PC-9 (cell line): ENCODE measurements at regions not wholly inside any gene's neighbourhood (a gene's known extent, or its start where the extent isn't known, plus 50 kb on each side); places are given as distances from the start of the nearest gene placed in this dataset.

Source experiments
- BruUV-seq: library from RNA; stranded (reverse); fragments of 400-500 nt; replicated peaks from 2 replicates; lab custom pipeline; 2021; lab: Mats Ljungman, UMichigan
- CTCF ChIA-PET: fragments of 300-600 bp; sonication (Branson Sonifier 250); formaldehyde crosslinking; loops from one replicate; lab custom pipeline; 2022; ENCODE audit warnings: antibody characterized with exemption; lab: Charles Lee
- POLR2A ChIA-PET: fragments of 300-600 bp; sonication (Branson Sonifier 250); formaldehyde crosslinking; loops from one replicate; lab custom pipeline; 2022; ENCODE audit warnings: antibody characterized with exemption; ENCODE audit not compliant: unreplicated experiment; lab: Charles Lee
- DNase-seq, 2 experiments: peaks; one replicate each; pipeline versions ENCODE4 v3.0.0 to v3.0.0-alpha.2; 2015 to 2022; ENCODE audit warnings: mixed read lengths in 1 of 2
- H2AFZ ChIP-seq: fragments of 200-600 bp; sonication (generic); 2 replicates; pipeline ENCODE4 v1.8.1; 2017; ENCODE audit warnings: antibody characterized with exemption
- H3F3A ChIP-seq: fragments of 200-600 bp; sonication (generic); 2 replicates; pipeline ENCODE4 v1.8.1; 2017; ENCODE audit warnings: antibody characterized with exemption, mild to moderate bottlenecking, low read depth; ENCODE audit not compliant: insufficient read depth
- H3K27ac ChIP-seq: fragments of 200-600 bp; sonication (generic); 2 replicates; pipeline ENCODE4 v1.6.1; 2016; ENCODE audit warnings: mixed run types
- H3K27me3 ChIP-seq: fragments of 200-600 bp; sonication (generic); 2 replicates; pipeline ENCODE4 v1.6.1; 2016; ENCODE audit warnings: low read depth, mixed run types; ENCODE audit not compliant: insufficient read depth
- H3K36me3 ChIP-seq: fragments of 200-600 bp; sonication (generic); 2 replicates; pipeline ENCODE4 v1.6.1; 2016; ENCODE audit warnings: low read depth, mixed run types
- H3K4me1 ChIP-seq: fragments of 200-600 bp; sonication (generic); replicated peaks from 2 replicates; pipeline ENCODE4 v1.6.1; 2016; ENCODE audit warnings: mixed run types; ENCODE audit not compliant: insufficient read depth
- H3K4me2 ChIP-seq: fragments of 200-600 bp; sonication (generic); 2 replicates; pipeline ENCODE4 v1.6.1; 2017; ENCODE audit warnings: mixed run types
- H3K4me3 ChIP-seq: fragments of 200-600 bp; sonication (generic); 2 replicates; pipeline ENCODE4 v1.6.1; 2016; ENCODE audit warnings: mixed run types
- H3K79me2 ChIP-seq: fragments of 200-600 bp; sonication (generic); 2 replicates; pipeline ENCODE4 v1.6.1; 2017; ENCODE audit warnings: low read depth, mixed run types
- H3K9me2 ChIP-seq: fragments of 200-600 bp; sonication (generic); 2 replicates; pipeline ENCODE4 v1.8.1; 2017; ENCODE audit warnings: mild to moderate bottlenecking; ENCODE audit not compliant: insufficient read depth
- H3K9me3 ChIP-seq: fragments of 200-600 bp; sonication (generic); 2 replicates; pipeline ENCODE4 v1.8.1; 2016; ENCODE audit warnings: low read depth; ENCODE audit not compliant: insufficient read depth
- H4K20me1 ChIP-seq: fragments of 200-600 bp; sonication (generic); 2 replicates; pipeline ENCODE4 v1.8.1; 2017; ENCODE audit not compliant: insufficient read depth
- EZH2 ChIP-seq: fragments of 200-600 bp; sonication (generic); IDR thresholded peaks from 2 replicates; pipeline ENCODE4 v1.8.0; 2017; ENCODE audit warnings: antibody characterized with exemption, low read depth
- intact Hi-C: fragments of 100-400 bp; cut with micrococcal nuclease; formaldehyde crosslinking; loops from one replicate; pipeline ENCODE4 v1.10.0; 2022; ENCODE audit not compliant: unreplicated experiment
- TF ChIP-seq, protein P1 (sequence below): fragments of 200-600 bp; sonication (generic); conservative IDR thresholded peaks from 2 replicates; pipeline ENCODE4 v1.6.1; 2017; ENCODE audit warnings: mixed run types, antibody characterized with exemption, mild to moderate bottlenecking, moderate library complexity

DNA sequence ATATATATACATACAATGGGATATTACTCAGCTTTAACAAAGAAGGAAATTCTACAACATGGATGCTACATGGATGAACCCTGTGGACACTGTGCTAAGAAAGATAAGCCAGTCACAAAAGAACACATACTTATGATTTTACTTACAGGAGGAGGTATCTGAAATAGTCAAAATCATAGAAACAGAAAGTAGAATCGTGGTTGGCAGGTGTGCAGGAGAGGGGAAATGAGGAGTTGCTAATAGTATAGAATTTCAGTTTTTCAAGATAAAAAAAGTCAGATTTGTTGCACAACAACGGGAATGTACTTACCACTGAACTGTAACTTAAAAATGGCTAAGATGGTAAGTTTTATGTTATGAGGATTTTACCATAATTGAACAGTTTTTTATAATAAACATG lies 706.3 kb downstream of the TFAP2A start:
- Histone ChIP-seq H3K27ac (no peak overlapping the region), H3K27me3 (no peaks in the 10 kb centered on the region), H3K4me1 (no peaks in the 10 kb centered on the region), H3K9me3 (no peaks in the 10 kb centered on the region), H3K79me2 (no peaks in the 10 kb centered on the region), H3F3A (no peaks in the 10 kb centered on the region), H2AFZ (no peak overlapping the region), H3K4me3 (no peak overlapping the region), H3K9me2 (no peaks in the 10 kb centered on the region), H4K20me1 (no peaks in the 10 kb centered on the region), H3K4me2 (no peak overlapping the region), H3K36me3 (no peaks in the 10 kb centered on the region)
- POLR2A ChIA-PET: no interaction called here
- no peak for DNase-seq
- CTCF ChIA-PET: no interaction called here
- intact Hi-C loops: no loop called here
- no TSS peak for BruUV-seq
- TF ChIP-seq, protein P1, sequence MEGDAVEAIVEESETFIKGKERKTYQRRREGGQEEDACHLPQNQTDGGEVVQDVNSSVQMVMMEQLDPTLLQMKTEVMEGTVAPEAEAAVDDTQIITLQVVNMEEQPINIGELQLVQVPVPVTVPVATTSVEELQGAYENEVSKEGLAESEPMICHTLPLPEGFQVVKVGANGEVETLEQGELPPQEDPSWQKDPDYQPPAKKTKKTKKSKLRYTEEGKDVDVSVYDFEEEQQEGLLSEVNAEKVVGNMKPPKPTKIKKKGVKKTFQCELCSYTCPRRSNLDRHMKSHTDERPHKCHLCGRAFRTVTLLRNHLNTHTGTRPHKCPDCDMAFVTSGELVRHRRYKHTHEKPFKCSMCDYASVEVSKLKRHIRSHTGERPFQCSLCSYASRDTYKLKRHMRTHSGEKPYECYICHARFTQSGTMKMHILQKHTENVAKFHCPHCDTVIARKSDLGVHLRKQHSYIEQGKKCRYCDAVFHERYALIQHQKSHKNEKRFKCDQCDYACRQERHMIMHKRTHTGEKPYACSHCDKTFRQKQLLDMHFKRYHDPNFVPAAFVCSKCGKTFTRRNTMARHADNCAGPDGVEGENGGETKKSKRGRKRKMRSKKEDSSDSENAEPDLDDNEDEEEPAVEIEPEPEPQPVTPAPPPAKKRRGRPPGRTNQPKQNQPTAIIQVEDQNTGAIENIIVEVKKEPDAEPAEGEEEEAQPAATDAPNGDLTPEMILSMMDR: no peak
- TF ChIP-seq EZH2: no peak

DNA sequence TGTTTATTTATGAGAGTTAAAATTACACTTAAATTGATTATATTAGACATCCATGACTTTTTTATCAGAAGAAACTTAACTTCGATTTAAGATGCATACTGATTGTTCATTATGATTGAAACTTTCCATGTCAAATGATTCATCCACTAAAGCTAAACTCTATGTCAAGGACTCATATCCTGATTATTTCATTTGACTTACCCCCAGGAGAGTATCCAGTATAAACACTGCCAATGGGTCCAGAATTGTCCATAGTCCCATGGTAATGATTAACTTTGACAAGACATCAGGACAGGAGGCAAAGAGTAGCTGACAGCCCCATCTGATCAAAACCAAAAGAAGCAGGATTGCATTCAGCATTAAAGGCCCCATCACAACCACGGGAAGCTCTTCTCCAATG lies 709.9 kb downstream of the TFAP2A start:
- H3K36me3 ChIP-seq: no peaks in the 10 kb centered on the region
- no peak for DNase-seq
- H3K4me2 ChIP-seq: no peak overlapping the region
- TF ChIP-seq, protein P1: no peak
- no peak for TF ChIP-seq EZH2
- no peaks in the 10 kb centered on the region for H3K27me3 ChIP-seq
- no peaks in the 10 kb centered on the region for H3K79me2 ChIP-seq
- no peak overlapping the region for H3K27ac ChIP-seq
- no peaks in the 10 kb centered on the region for H4K20me1 ChIP-seq
- H2AFZ ChIP-seq: no peak overlapping the region
- no peaks in the 10 kb centered on the region for H3F3A ChIP-seq
- CTCF ChIA-PET: interaction anchor here (0.6 kb wide), 2 partner anchors 706 to 730 kb away, joined by 3 to 8 read pairs; no protein-coding TSS in a partner anchor
- no peaks in the 10 kb centered on the region for H3K4me1 ChIP-seq
- no peak overlapping the region for H3K4me3 ChIP-seq
- no peaks in the 10 kb centered on the region for H3K9me3 ChIP-seq
- intact Hi-C loops: no loop called here
- H3K9me2 ChIP-seq: no peaks in the 10 kb centered on the region
- POLR2A ChIA-PET: no interaction called here
- no TSS peak for BruUV-seq

DNA sequence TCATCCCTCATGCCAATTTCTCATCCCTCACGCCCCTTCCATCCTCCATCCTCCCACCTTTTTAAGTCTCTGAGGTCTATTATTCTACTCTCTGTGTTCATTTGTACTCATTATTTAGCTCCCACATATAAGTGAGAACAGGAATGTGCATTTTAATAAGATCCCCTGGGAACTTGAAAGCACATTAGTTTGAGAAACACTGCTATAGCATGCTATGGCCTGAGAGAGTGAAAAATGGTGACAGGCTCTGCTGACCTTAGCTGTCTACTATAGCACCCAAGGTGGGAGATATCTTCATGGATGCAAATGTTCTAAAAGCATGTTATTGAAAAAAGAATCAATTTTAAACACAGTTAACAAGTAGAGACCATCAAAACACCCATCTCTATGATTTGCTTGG lies 712.0 kb downstream of the TFAP2A start:
- no peaks in the 10 kb centered on the region for H3K9me3 ChIP-seq
- TF ChIP-seq, protein P1: no peak
- TF ChIP-seq EZH2: no peak

More for the DNA sequence above, 712.0 kb downstream of the TFAP2A start:
- H3K4me2 ChIP-seq: no peak overlapping the region
- DNase-seq: no peak
- no peak overlapping the region for H3K27ac ChIP-seq
- intact Hi-C loops: no loop called here
- no peaks in the 10 kb centered on the region for H3K79me2 ChIP-seq
- no peak overlapping the region for H2AFZ ChIP-seq
- POLR2A ChIA-PET: interaction anchor here (0.6 kb wide), 1 partner anchor 87 kb away, joined by 3 read pairs; no protein-coding TSS in a partner anchor
- H3K27me3 ChIP-seq: no peaks in the 10 kb centered on the region
- no peaks in the 10 kb centered on the region for H4K20me1 ChIP-seq
- H3F3A ChIP-seq: no peaks in the 10 kb centered on the region
- BruUV-seq: no TSS peak
- CTCF ChIA-PET: no interaction called here
- H3K4me1 ChIP-seq: no peaks in the 10 kb centered on the region
- no peaks in the 10 kb centered on the region for H3K9me2 ChIP-seq
- H3K4me3 ChIP-seq: no peak overlapping the region
- no peaks in the 10 kb centered on the region for H3K36me3 ChIP-seq
